Activated T-cell treated with anti-CD3 and anti-CD28 coated beads for 4 hours (primary cell): ENCODE measurements at regions not wholly inside any gene's neighbourhood (a gene's known extent, or its start where the extent isn't known, plus 50 kb on each side); places are given as distances from the start of the nearest gene placed in this dataset.

ENCODE experiments used
- DNase-seq: peaks from one replicate; pipeline ENCODE4 v3.0.0-alpha.2; 2020

- no peak for DNase-seq
Observed at GRCh38 chr12:93315385-93315906, 62.3 kb upstream of the NUDT4 start.

- no peak for DNase-seq
Observed at GRCh38 chr12:93315907-93316622, 61.7 kb upstream of the NUDT4 start.

- no peak for DNase-seq
Observed at GRCh38 chr12:93316623-93316971, 61.1 kb upstream of the NUDT4 start.

GRCh38 chr12:93317227-93317626, 60.5 kb upstream of the NUDT4 start:
- DNase-seq, result no peak

- DNase-seq, result no peak
Observed at GRCh38 chr12:93318720-93319522, 58.8 kb upstream of the NUDT4 start.

- DNase-seq, result no peak
Observed at GRCh38 chr12:93319523-93320050, 58.1 kb upstream of the NUDT4 start.

GRCh38 chr12:93322784-93323183, 54.9 kb upstream of the NUDT4 start:
- no peak for DNase-seq

- DNase-seq, result no peak
Observed at GRCh38 chr12:93323625-93324329, 53.9 kb upstream of the NUDT4 start.

- DNase-seq, result no peak
Observed at GRCh38 chr12:93325855-93326254, 51.9 kb upstream of the NUDT4 start.
